ENCODE measurements at regions not wholly inside any gene's neighbourhood (a gene's known extent, or its start where the extent isn't known, plus 50 kb on each side); places are given as distances from the start of the nearest gene placed in this dataset.

DNA sequence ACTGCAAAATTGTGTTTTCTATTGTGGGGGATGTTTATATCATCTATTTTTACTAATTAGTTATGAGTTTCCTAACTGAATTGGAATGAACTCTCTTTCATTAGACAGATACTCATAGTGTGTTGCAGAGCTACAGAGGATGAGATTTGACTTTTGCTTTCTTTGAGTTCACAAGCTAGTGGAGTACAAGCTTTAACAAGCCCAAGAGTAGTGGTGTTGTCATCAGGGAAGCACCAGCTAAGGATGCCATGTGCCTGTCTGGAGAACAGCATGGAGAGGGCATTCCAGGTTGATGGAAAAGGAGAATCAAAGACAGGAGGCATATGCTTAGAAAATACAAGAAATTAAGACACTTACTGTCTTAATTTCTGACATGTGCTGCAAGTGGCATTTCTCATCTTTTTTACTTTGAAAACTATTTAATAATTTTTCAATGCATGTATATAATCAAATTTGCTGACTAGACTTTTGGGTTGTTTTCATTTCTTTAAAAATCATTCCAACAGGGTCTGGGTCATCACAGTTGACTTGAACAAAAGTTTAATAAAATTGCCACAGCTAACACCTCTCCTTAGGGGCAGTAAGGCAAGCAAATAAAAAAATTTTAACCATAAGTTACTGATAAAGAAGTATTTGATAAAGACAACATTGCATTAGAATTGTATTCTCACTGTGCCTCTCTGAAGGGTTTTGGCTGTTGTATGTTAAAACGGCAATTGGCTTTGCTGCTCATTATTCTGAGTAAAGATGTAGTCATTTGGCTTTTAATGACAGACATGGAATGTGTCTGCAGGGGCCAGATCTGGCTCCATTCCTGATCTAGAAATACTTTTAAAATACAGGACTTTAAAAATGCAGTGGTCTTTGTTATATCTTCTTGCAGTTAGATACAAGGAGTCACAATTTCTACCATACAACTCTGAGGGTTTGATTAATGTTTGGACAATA, 323.7 kb upstream of the CDH11 start:
- TF ChIP-seq POLR2A (IDR thresholded peaks at IDR 0.05): no peak
- TF ChIP-seq, protein P1, sequence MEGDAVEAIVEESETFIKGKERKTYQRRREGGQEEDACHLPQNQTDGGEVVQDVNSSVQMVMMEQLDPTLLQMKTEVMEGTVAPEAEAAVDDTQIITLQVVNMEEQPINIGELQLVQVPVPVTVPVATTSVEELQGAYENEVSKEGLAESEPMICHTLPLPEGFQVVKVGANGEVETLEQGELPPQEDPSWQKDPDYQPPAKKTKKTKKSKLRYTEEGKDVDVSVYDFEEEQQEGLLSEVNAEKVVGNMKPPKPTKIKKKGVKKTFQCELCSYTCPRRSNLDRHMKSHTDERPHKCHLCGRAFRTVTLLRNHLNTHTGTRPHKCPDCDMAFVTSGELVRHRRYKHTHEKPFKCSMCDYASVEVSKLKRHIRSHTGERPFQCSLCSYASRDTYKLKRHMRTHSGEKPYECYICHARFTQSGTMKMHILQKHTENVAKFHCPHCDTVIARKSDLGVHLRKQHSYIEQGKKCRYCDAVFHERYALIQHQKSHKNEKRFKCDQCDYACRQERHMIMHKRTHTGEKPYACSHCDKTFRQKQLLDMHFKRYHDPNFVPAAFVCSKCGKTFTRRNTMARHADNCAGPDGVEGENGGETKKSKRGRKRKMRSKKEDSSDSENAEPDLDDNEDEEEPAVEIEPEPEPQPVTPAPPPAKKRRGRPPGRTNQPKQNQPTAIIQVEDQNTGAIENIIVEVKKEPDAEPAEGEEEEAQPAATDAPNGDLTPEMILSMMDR (IDR thresholded peaks at IDR 0.05): no peak
- H3K36me3 ChIP-seq: no peaks in the 10 kb centered on the region
- H3K9me3 ChIP-seq: no peaks in the 10 kb centered on the region
- intact Hi-C loops (cut with DNase I; ENCODE audit: low total_unique reads): no loop called here
- H3K4me3 ChIP-seq: no peak overlapping the region
- no peaks in the 10 kb centered on the region for H3K4me1 ChIP-seq
- H3K27ac ChIP-seq: no peak overlapping the region
- no peak for DNase-seq
- no peaks in the 10 kb centered on the region for H3K27me3 ChIP-seq

DNA sequence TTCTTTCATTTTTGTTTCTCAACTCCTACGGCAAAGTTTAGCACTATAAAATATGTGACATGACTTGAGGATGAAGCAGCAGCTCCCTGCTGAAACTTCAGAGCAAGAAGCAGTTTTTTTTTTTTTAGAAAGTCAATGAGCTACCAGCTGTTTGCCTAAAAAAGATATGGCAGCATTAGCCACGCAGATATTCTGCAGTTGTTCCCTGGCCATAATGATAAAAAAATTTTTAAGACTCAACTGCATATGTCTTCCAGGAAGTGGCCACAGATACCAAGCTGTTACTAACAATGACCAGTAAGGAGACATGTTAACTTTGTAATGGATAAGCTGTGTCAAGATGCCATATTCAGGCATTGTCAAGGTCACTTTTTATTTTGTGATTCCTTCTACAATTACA, 319.6 kb upstream of the CDH11 start:
- Histone ChIP-seq H3K27me3 (no peaks in the 10 kb centered on the region), H3K4me1 (no peaks in the 10 kb centered on the region), H3K36me3 (no peaks in the 10 kb centered on the region), H3K4me3 (no peak overlapping the region), H3K9me3 (no peaks in the 10 kb centered on the region), H3K27ac (no peak overlapping the region)
- DNase-seq: no peak
- intact Hi-C loops (cut with DNase I; ENCODE audit: low total_unique reads): no loop called here
- TF ChIP-seq POLR2A (IDR thresholded peaks at IDR 0.05): no peak
- TF ChIP-seq, protein P1 (IDR thresholded peaks at IDR 0.05): no peak

DNA sequence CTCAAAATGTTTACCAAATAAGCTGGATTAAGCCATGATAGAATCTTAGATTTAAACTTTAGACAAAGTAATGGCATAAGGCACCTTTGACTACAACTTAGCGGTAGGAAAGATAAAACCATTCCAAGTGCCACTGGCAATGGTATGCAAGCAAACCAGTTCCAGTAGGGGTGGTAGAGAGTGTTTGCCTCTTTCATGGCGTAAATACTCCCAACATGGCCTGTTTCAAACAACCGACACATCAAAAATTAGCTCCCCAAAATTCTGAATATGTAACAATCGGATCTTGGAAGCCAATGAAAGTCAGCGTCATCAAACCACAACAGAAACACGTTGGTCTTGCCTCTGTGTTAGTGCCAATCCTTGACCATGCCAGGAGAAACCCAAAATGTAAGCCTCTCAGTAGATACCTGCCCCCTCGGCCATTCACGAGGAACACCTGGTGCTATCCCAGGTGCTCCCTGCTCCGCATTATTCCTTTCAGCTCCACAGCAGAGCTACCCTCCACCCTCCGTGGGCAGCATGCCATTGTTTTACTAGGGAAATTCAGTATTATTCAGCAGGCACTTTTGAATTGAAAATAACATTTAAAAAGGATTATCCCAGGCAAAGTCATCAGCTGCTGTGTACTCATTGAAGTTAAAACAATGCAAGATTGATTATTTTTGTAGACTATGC, 307.8 kb upstream of the CDH11 start:
- intact Hi-C loops (cut with DNase I; ENCODE audit: low total_unique reads): no loop called here
- H3K27ac ChIP-seq: no peak overlapping the region
- no peaks in the 10 kb centered on the region for H3K9me3 ChIP-seq
- no peaks in the 10 kb centered on the region for H3K4me1 ChIP-seq
- no peak for TF ChIP-seq POLR2A (IDR thresholded peaks at IDR 0.05)
- TF ChIP-seq, protein P1 (IDR thresholded peaks at IDR 0.05): no peak
- no peaks in the 10 kb centered on the region for H3K36me3 ChIP-seq
- no peaks in the 10 kb centered on the region for H3K27me3 ChIP-seq
- DNase-seq: no peak
- H3K4me3 ChIP-seq: no peak overlapping the region

DNA sequence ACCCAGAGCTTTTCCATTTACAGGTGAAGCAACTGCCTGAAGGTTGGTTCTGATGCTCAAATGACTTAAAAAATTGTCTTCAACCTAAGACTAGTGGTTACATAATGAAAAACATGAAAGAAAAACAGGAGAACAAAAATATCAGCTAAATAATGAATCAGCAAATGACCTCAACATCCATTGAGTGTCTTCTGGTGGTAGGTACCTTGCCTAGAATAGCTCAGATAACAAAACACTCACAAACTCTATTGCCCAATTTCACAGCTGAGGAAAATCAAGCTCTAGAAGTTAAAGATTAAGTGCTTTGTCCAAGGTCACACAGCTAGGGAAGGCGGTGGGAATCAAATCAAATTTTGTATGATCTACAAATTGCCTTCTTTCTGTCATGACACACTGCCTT, 304.6 kb upstream of the CDH11 start:
- no peak overlapping the region for H3K4me3 ChIP-seq
- TF ChIP-seq, protein P1 (IDR thresholded peaks at IDR 0.05): no peak
- TF ChIP-seq POLR2A (IDR thresholded peaks at IDR 0.05): no peak
- H3K27ac ChIP-seq: no peak overlapping the region
- no peaks in the 10 kb centered on the region for H3K36me3 ChIP-seq
- intact Hi-C loops (cut with DNase I; ENCODE audit: low total_unique reads): no loop called here
- H3K27me3 ChIP-seq: no peaks in the 10 kb centered on the region
- H3K4me1 ChIP-seq: no peaks in the 10 kb centered on the region
- no peak for DNase-seq
- H3K9me3 ChIP-seq: no peaks in the 10 kb centered on the region

DNA sequence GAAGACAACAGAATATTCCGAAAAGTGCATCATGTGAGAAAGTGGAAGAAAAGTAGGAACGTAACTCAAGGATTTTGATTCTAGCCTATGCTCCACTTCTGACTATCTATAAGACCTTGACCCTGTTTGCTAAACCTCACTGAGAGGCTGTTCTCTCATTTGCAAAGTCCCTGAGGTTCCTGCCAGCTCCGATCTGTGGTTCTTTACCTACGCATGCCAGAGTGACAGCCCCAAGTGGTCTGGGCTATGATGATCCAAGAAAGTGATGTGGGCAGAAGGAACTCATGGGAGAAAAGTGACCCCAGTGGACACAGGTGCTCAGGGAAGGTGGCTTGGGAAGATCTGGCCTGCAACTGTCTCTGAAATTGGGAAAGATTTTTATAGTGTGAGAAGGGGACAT, 301.1 kb upstream of the CDH11 start:
- H3K27ac ChIP-seq: no peak overlapping the region
- H3K4me1 ChIP-seq: no peaks in the 10 kb centered on the region
- no peaks in the 10 kb centered on the region for H3K36me3 ChIP-seq
- intact Hi-C loops (cut with DNase I; ENCODE audit: low total_unique reads): no loop called here
- no peaks in the 10 kb centered on the region for H3K9me3 ChIP-seq
- H3K27me3 ChIP-seq: no peaks in the 10 kb centered on the region
- no peak overlapping the region for H3K4me3 ChIP-seq
- no peak for DNase-seq
- TF ChIP-seq, protein P1 (IDR thresholded peaks at IDR 0.05): no peak
- no peak for TF ChIP-seq POLR2A (IDR thresholded peaks at IDR 0.05)

All from uterus (tissue), 3 donors.